NCI-H526 treated with DMSO at 0.1 percent for 48 hours (cell line): ENCODE measurements at regions not wholly inside any gene's neighbourhood (a gene's known extent, or its start where the extent isn't known, plus 50 kb on each side); places are given as distances from the start of the nearest gene placed in this dataset.

Experiments
- DNase-seq: peaks from one replicate; lab custom pipeline; 2025; lab: John Stamatoyannopoulos, UW

- no peak for DNase-seq
Measured at GRCh38 chr4:138085736-138086305, 156.3 kb downstream of the SLC7A11 start.

GRCh38 chr4:138078751-138079520 lies 163.2 kb downstream of the SLC7A11 start:
- no peak for DNase-seq

GRCh38 chr4:138078253-138078652 lies 163.9 kb downstream of the SLC7A11 start:
- no peak for DNase-seq

- no peak for DNase-seq
Measured at GRCh38 chr4:138076561-138076960, 165.6 kb downstream of the SLC7A11 start.

- no peak for DNase-seq
Measured at GRCh38 chr4:138070816-138071215, 171.3 kb downstream of the SLC7A11 start.

- no peak for DNase-seq
Measured at GRCh38 chr4:138063581-138063980, 178.6 kb downstream of the SLC7A11 start.

- no peak for DNase-seq
Measured at GRCh38 chr4:138062929-138063328, 179.2 kb downstream of the SLC7A11 start.

GRCh38 chr4:138056541-138056940 lies 185.6 kb downstream of the SLC7A11 start:
- no peak for DNase-seq

- DNase-seq = no peak
Measured at GRCh38 chr4:138055890-138056289, 186.3 kb downstream of the SLC7A11 start.

GRCh38 chr4:138053641-138054301 lies 188.4 kb downstream of the SLC7A11 start:
- DNase-seq = no peak

- DNase-seq = no peak
Measured at GRCh38 chr4:138052806-138053632, 189.1 kb downstream of the SLC7A11 start.

- no peak for DNase-seq
Measured at GRCh38 chr4:138051157-138051556, 191.0 kb downstream of the SLC7A11 start.

- no peak for DNase-seq
Measured at GRCh38 chr4:138050601-138051000, 191.5 kb downstream of the SLC7A11 start.

- no peak for DNase-seq
Measured at GRCh38 chr4:138049355-138049754, 192.8 kb downstream of the SLC7A11 start.

- no peak for DNase-seq
Measured at GRCh38 chr4:138047290-138047689, 194.9 kb downstream of the SLC7A11 start.

- DNase-seq = no peak
Measured at GRCh38 chr4:138045036-138045435, 197.1 kb downstream of the SLC7A11 start.

GRCh38 chr4:138039010-138039409 lies 203.1 kb downstream of the SLC7A11 start:
- no peak for DNase-seq

- no peak for DNase-seq
Measured at GRCh38 chr4:138037696-138038095, 204.5 kb downstream of the SLC7A11 start.

GRCh38 chr4:138035781-138036258 lies 206.3 kb downstream of the SLC7A11 start:
- DNase-seq = peak; percentile 32

GRCh38 chr4:138034871-138035270 lies 207.3 kb downstream of the SLC7A11 start:
- no peak for DNase-seq

- no peak for DNase-seq
Measured at GRCh38 chr4:138032222-138032621, 209.9 kb downstream of the SLC7A11 start.

GRCh38 chr4:138030375-138030774 lies 211.8 kb downstream of the SLC7A11 start:
- DNase-seq = no peak
